ENCODE measurements at regions not wholly inside any gene's neighbourhood (a gene's known extent, or its start where the extent isn't known, plus 50 kb on each side); places are given as distances from the start of the nearest gene placed in this dataset.

- H3K4me3 ChIP-seq (ENCODE audit: low read length), result no peak overlapping the region
- no peaks in the 10 kb centered on the region for H3K9me3 ChIP-seq (ENCODE audit: low read length)
- no peak overlapping the region for H2AFZ ChIP-seq (ENCODE audit: low read depth, low read length)
- H3K27ac ChIP-seq (ENCODE audit: low read length), result no peak overlapping the region
- TF ChIP-seq TAF1 (IDR thresholded peaks at IDR 0.05; ENCODE audit: low read depth) (no peak), EP300 (conservative IDR thresholded peaks at IDR 0.05; ENCODE audit: poor library complexity, severe bottlenecking) (no peak), RAD21 (conservative IDR thresholded peaks at IDR 0.05) (no peak), MXI1 (conservative IDR thresholded peaks at IDR 0.05; ENCODE audit: poor library complexity, severe bottlenecking) (no peak), POLR2AphosphoS5 (IDR thresholded peaks at IDR 0.05) (no peak), EZH2 (IDR thresholded peaks at IDR 0.05; ENCODE audit: borderline replicate concordance, insufficient read depth, low read length, poor library complexity, severe bottlenecking) (no peak), SMC3 (conservative IDR thresholded peaks at IDR 0.05; ENCODE audit: poor library complexity) (no peak)
- TF ChIP-seq, protein P1, sequence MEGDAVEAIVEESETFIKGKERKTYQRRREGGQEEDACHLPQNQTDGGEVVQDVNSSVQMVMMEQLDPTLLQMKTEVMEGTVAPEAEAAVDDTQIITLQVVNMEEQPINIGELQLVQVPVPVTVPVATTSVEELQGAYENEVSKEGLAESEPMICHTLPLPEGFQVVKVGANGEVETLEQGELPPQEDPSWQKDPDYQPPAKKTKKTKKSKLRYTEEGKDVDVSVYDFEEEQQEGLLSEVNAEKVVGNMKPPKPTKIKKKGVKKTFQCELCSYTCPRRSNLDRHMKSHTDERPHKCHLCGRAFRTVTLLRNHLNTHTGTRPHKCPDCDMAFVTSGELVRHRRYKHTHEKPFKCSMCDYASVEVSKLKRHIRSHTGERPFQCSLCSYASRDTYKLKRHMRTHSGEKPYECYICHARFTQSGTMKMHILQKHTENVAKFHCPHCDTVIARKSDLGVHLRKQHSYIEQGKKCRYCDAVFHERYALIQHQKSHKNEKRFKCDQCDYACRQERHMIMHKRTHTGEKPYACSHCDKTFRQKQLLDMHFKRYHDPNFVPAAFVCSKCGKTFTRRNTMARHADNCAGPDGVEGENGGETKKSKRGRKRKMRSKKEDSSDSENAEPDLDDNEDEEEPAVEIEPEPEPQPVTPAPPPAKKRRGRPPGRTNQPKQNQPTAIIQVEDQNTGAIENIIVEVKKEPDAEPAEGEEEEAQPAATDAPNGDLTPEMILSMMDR (IDR thresholded peaks at IDR 0.05; ENCODE audit: poor library complexity, severe bottlenecking), result no peak
- TF ChIP-seq, protein P2, sequence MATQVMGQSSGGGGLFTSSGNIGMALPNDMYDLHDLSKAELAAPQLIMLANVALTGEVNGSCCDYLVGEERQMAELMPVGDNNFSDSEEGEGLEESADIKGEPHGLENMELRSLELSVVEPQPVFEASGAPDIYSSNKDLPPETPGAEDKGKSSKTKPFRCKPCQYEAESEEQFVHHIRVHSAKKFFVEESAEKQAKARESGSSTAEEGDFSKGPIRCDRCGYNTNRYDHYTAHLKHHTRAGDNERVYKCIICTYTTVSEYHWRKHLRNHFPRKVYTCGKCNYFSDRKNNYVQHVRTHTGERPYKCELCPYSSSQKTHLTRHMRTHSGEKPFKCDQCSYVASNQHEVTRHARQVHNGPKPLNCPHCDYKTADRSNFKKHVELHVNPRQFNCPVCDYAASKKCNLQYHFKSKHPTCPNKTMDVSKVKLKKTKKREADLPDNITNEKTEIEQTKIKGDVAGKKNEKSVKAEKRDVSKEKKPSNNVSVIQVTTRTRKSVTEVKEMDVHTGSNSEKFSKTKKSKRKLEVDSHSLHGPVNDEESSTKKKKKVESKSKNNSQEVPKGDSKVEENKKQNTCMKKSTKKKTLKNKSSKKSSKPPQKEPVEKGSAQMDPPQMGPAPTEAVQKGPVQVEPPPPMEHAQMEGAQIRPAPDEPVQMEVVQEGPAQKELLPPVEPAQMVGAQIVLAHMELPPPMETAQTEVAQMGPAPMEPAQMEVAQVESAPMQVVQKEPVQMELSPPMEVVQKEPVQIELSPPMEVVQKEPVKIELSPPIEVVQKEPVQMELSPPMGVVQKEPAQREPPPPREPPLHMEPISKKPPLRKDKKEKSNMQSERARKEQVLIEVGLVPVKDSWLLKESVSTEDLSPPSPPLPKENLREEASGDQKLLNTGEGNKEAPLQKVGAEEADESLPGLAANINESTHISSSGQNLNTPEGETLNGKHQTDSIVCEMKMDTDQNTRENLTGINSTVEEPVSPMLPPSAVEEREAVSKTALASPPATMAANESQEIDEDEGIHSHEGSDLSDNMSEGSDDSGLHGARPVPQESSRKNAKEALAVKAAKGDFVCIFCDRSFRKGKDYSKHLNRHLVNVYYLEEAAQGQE (IDR thresholded peaks at IDR 0.05; ENCODE audit: borderline replicate concordance), result no peak
- H3K79me2 ChIP-seq (replicated peaks; ENCODE audit: insufficient read depth, low read length), result no peaks in the 10 kb centered on the region
- H3K4me2 ChIP-seq (ENCODE audit: low read length), result no peak overlapping the region
- no peaks in the 10 kb centered on the region for H3K27me3 ChIP-seq (ENCODE audit: insufficient read depth, low read depth, low read length)
- no peaks in the 10 kb centered on the region for H4K20me1 ChIP-seq (ENCODE audit: insufficient read depth)
- H3K9me2 ChIP-seq (ENCODE audit: insufficient read depth, low read length), result no peaks in the 10 kb centered on the region
- H3F3A ChIP-seq (ENCODE audit: insufficient read depth, low read length, poor library complexity, severe bottlenecking), result no peaks in the 10 kb centered on the region
- no peak overlapping the region for H3K9ac ChIP-seq (ENCODE audit: low read length)
- H3K36me3 ChIP-seq (ENCODE audit: insufficient read depth, low read length), result no peaks in the 10 kb centered on the region
Observed at GRCh38 chr4:15130441-15130840, 128.2 kb downstream of the CPEB2 start.

DNA sequence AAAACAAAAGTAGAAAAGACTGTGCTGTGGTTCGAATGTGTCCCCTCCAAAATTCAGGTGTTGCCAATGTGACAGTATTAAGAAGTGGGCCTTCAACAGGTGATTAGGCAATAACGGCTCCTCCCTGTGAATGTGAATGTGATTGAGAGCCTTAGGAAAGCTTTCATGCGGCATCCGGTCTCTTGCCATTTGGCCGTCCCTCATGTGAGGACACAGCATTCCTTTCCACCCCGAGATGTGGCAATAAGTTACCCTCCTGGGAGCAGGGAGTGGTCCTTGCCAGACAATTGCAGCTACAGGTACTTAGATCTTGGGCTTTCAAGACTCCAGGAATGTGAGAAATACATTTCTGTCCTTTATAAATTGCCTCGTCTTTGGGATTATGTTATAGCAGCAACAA is 129.3 kb downstream of the CPEB2 start:
- no peak overlapping the region for H2AFZ ChIP-seq (ENCODE audit: low read depth, low read length)
- H3K4me2 ChIP-seq (ENCODE audit: low read length), result no peak overlapping the region
- H3K4me3 ChIP-seq (ENCODE audit: low read length), result no peak overlapping the region
- H3K9me2 ChIP-seq (ENCODE audit: insufficient read depth, low read length), result no peaks in the 10 kb centered on the region
- no peaks in the 10 kb centered on the region for H3K27me3 ChIP-seq (ENCODE audit: insufficient read depth, low read depth, low read length)
- H3K79me2 ChIP-seq (replicated peaks; ENCODE audit: insufficient read depth, low read length), result no peaks in the 10 kb centered on the region
- H4K20me1 ChIP-seq (ENCODE audit: insufficient read depth), result no peaks in the 10 kb centered on the region
- H3K36me3 ChIP-seq (ENCODE audit: insufficient read depth, low read length), result no peaks in the 10 kb centered on the region
- no peaks in the 10 kb centered on the region for H3K9me3 ChIP-seq (ENCODE audit: low read length)
- no peak for TF ChIP-seq EZH2 (IDR thresholded peaks at IDR 0.05; ENCODE audit: borderline replicate concordance, insufficient read depth, low read length, poor library complexity, severe bottlenecking)
- TF ChIP-seq, protein P2 (IDR thresholded peaks at IDR 0.05; ENCODE audit: borderline replicate concordance), result no peak
- TF ChIP-seq SMC3 (conservative IDR thresholded peaks at IDR 0.05; ENCODE audit: poor library complexity), result no peak
- no peak for TF ChIP-seq POLR2AphosphoS5 (IDR thresholded peaks at IDR 0.05)
- no peak for TF ChIP-seq RAD21 (conservative IDR thresholded peaks at IDR 0.05)
- TF ChIP-seq EP300 (conservative IDR thresholded peaks at IDR 0.05; ENCODE audit: poor library complexity, severe bottlenecking), result no peak
- TF ChIP-seq, protein P1 (IDR thresholded peaks at IDR 0.05; ENCODE audit: poor library complexity, severe bottlenecking), result no peak
- TF ChIP-seq TAF1 (IDR thresholded peaks at IDR 0.05; ENCODE audit: low read depth), result no peak
- no peak for TF ChIP-seq MXI1 (conservative IDR thresholded peaks at IDR 0.05; ENCODE audit: poor library complexity, severe bottlenecking)
- H3K27ac ChIP-seq (ENCODE audit: low read length), result no peak overlapping the region
- H3F3A ChIP-seq (ENCODE audit: insufficient read depth, low read length, poor library complexity, severe bottlenecking), result no peaks in the 10 kb centered on the region
- no peak overlapping the region for H3K9ac ChIP-seq (ENCODE audit: low read length)

All from neural cell (in vitro differentiated cells).